Hematopoietic multipotent progenitor cell treated with erythropoietin and hydrocortisone succinate and interleukin-3 and kit ligand, for 17 days (in vitro differentiated cells): ENCODE measurements at regions not wholly inside any gene's neighbourhood (a gene's known extent, or its start where the extent isn't known, plus 50 kb on each side); places are given as distances from the start of the nearest gene placed in this dataset.
"Not testable (repeated sequence)": the region's sequence is repeated elsewhere in the genome, so short reads cannot be mapped to it uniquely, and the experiment has no call there.

ENCODE experiments used
- DNase-seq: peaks from one replicate; pipeline ENCODE4 v3.0.0-alpha.2; 2015; ENCODE audit warnings: low spot score

GRCh38 chr13:72585254-72585653 lies 142.2 kb downstream of the MZT1 start:
- no peak for DNase-seq

- DNase-seq = no peak
Measured at GRCh38 chr13:72571191-72571590, 156.2 kb downstream of the MZT1 start.

DNA sequence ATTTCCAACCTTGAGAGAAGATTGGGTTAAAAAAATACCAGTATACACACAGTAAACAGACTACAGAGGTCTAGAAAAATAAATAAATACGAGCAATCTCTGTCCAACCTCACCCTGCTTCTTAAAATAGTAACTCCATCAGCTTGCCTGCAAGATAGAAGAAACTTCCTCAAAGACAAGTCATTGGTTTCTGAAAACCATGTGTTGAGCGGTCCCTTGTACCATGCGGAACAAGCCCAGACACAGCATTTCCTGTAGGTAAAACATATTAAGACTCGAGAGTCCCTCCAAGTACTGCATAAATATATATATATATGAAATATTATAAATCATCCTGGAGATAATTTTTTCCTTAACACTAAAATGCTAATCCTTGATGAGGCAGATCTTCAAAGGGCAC lies 157.4 kb downstream of the MZT1 start:
- no peak for DNase-seq

DNA sequence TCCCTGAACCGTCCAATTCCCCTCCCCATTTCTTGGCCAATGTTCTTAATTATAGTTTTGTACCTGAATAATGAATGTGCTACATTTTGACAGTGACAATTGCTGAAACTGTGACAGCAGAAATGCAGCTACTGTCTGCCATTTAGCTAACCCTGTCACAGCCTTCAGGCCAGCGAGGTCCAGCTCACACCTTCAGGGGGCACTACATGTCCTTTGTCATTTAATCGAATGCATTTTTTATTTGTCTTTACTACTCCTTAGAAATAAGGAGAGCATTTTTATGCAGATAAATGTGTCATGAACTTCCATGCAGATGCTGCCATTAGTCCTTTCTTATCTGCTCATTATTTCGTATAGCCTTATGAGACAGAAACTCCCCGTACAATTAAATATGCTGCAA lies 159.9 kb downstream of the MZT1 start:
- DNase-seq = no peak

DNA sequence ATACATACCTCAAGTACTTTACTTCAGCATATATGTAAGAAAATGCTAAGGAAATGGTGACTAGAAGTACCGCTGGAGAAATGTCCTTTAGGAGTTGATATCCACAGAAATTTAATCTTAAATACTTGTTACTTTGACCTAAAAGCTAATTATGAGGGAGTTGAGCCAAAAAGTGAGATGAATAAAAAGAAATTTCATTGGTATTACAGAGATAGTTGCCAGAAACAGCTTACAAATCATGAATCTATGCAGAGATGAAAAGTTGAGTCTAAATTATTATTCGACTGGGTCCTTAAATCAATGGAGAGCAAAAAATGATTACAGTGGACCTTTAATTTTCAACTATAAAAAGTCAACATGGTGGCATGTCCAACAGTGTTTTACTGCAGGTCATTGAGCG lies 160.9 kb downstream of the MZT1 start:
- no peak for DNase-seq

DNA sequence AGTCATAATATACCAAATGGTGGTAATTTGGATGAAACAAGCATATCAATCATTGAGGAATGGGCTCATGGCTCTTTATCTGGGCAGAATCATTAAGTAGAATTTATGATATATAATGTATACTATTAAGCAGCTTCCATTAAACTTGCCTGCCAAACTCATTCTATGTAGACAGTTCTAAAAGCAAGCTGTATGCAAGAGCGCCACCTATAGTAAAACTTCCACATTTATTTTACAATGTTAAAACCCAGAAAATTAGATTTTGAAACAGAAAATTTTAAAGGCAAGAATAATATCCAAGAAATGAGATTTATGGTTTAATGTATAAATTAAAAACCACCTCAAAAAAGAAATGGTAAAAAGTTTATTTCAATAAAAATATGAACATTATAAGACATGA lies 161.5 kb downstream of the MZT1 start:
- no peak for DNase-seq

DNA sequence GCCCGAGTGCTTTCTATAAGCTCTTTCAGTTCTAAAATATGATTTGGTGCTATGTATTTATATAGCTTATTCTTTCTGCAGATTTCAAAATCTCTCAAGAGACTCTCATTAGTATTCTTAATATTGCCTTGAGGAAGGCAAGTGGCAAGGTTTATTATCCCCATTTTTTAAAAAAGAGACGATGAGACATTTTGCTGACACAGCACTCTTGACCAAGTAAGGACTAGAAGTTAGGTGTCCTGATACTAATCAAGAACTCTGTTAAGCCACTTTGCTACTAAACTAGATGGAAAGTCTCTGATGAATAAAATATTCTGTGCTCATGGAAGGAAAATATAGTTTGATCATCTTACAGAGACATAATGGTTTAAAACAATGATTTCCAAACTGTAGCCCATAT lies 164.7 kb downstream of the MZT1 start:
- DNase-seq = no peak

GRCh38 chr13:72561791-72562190 lies 165.6 kb downstream of the MZT1 start:
- no peak for DNase-seq

- DNase-seq = no peak
Measured at GRCh38 chr13:72559716-72560115, 167.7 kb downstream of the MZT1 start.

DNA sequence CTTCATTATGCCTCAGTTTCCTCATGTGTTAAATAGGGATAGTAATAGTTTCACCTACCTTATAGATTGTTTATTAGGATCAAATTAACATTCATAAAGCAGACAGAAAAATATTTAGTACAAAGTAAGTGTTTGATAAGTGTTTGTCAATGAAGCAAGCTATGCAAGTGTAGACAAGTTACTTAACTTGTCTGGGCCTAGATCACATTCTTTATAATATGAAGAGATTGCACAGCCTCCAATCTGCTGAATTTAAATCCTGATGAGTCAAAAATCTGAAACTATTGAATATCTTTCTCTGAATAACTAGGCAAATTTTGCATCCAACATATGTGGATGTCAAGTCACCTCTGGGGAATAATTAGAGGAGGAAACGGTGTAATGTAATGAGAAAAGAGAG lies 170.5 kb downstream of the MZT1 start:
- no peak for DNase-seq

DNA sequence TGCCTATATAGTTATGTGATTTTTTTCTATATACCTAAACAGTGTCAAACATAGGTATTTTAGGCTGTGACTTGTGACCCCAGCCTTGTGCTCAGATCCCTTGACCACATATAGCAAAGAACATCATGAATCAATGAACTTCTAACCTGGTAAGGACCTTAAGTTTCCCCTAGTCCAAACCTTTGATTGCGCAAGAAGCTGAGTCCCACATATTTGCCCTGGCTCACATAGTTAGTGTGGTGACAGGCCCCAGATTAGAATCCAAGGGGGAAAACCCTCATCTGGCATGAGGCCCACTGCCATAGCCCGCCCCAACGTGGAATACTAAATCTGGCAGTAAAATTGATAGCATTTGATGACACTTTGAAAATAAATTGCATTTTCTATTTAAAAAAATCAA lies 171.8 kb downstream of the MZT1 start:
- no peak for DNase-seq

GRCh38 chr13:72552731-72553130 lies 174.7 kb downstream of the MZT1 start:
- no peak for DNase-seq

DNA sequence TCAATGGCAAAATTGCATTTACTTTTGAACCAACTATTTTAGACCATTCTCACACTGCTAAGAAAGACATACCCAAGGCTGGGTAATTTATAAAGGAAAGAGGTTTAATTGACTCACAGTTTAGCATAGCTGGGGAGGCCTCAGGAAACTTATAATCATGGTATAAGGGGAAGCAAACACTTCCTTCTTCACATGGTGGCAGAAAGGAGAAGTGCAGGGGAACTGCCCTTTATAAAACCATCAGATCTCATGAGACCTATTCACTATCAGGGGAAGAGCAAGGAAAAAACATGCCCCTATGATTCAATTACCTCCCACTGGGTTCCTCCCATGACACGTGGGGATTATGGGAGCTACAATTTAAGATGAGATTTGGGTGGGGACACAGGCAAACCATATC lies 181.5 kb downstream of the MZT1 start:
- DNase-seq = not testable (repeated sequence)

GRCh38 chr13:72545030-72545719 lies 182.3 kb downstream of the MZT1 start:
- DNase-seq = no peak

GRCh38 chr13:72544042-72544441 lies 183.4 kb downstream of the MZT1 start:
- DNase-seq = no peak

- no peak for DNase-seq
Measured at GRCh38 chr13:72542241-72542640, 185.2 kb downstream of the MZT1 start.

DNA sequence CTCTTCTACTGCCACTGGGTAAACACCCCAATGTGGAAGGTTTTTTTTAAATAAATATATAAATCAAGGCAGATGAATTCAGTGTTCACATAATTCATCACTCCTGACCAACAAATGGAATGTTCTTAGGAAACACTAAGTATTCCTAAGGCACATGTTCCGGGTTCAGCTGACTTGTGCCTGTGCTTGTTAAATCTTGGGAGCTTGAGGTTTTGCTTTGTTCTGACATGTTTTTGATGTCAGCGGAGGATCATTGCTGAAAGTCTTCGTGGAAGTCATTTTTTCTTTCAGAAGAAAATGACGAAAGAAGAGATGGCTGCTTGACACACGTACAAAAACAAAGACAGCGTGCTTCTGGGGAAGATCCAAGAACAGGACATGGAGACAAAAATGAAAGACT lies 185.8 kb downstream of the MZT1 start:
- DNase-seq = no peak

DNA sequence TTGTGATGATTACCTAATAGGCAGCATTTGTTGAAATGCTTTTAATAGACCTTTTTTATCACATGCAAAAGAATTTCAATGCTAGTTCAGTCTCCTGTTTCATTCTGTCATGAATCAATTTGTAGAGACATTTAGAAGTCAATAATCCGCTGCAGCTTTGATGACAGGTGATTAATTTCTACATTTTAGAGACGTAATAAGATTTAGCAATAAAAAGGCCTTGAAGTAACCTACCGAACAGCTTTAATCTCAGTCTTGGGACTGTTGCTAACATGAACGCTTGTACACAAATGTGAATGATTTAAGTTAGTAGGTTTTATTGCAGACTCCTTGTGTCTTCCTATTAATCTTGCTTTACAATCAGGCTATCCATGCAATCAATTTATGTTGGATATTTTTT lies 186.5 kb downstream of the MZT1 start:
- DNase-seq = no peak

- DNase-seq = no peak
Measured at GRCh38 chr13:72539925-72540324, 187.5 kb downstream of the MZT1 start.

- no peak for DNase-seq
Measured at GRCh38 chr13:72537782-72538181, 189.6 kb downstream of the MZT1 start.

- no peak for DNase-seq
Measured at GRCh38 chr13:72537395-72537780, 190.0 kb downstream of the MZT1 start.

DNA sequence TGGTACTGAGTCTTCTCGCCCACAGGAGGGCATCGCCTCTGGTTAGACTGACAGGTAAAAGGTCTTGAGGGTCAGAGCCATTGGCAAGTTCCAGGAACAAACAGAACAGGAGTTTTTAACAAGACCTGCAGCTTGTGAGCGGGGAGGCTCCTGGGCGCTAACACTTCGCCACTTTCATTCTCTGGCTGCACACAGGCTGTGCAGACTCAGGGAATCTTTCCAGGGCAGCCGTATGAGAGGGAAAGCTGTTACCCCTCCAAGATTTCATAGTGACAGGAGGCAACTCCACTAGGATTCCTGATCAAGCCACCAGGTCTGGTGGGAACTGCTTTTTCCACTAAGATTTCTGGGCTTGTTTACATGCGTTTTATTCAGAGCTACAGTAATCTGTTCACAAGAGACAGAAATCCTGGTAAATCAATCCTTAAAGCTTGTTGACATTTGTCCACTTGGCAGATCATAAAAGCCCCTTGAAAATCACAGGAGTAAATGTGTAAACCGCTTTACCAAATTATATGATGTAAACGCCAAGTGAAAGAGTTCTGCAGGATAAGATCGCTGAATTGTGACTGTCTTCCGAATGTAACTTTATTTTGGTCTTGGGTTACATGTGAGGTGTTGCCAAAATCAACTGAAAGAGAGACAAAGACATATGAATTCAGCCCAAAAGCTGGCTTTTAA lies 190.6 kb downstream of the MZT1 start:
- DNase-seq = no peak

GRCh38 chr13:72534951-72535640 lies 192.3 kb downstream of the MZT1 start:
- DNase-seq = no peak

DNA sequence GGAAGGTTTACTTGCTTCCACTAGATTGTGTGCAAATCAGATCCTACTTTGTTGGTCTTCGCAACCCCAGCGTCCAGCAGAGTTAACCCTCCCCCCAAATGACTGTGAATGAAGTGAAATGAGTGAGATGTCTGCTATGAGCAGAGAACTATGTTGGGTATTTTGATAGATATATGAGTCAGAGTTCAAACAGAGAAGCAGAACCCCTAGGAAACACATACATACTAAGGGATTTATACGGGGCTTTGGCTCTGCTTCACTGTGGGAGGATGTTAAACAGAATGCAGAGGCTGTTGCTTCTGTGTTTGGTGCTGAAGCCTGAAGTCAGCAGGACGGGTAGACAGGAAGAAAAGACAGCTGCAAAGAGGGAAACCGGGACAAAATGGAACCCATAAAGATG lies 197.0 kb downstream of the MZT1 start:
- no peak for DNase-seq
